K562 (cell line): ENCODE measurements at regions not wholly inside any gene's neighbourhood (a gene's known extent, or its start where the extent isn't known, plus 50 kb on each side); places are given as distances from the start of the nearest gene placed in this dataset.
A peak's percentile ranks its signal among the peaks of the same experiment; 100 is the strongest.

Experiments used
- ATAC-seq: fragments of 200-7000 bp; cut with Tn5 transposase; 3 replicates; pipeline ENCODE4 v1.9.1; 2020; ENCODE audit warnings: moderate library complexity
- BruUV-seq: library from RNA; stranded (reverse); fragments of 400-500 nt; replicated peaks from 2 replicates; lab custom pipeline; 2021; lab: Mats Ljungman, UMichigan
- CTCF ChIA-PET: fragments of 300-600 bp; formaldehyde crosslinking; extraction: SDS; loops from one replicate; lab custom pipeline; 2021; ENCODE audit warnings: low intra/inter-chr PET ratio; lab: Yijun Ruan, JAX
- POLR2A ChIA-PET: fragments of 300-600, 350-650 bp; sonication (Branson Sonifier 250); formaldehyde crosslinking; extraction: SDS; loops from one replicate; lab custom pipeline; 2021; ENCODE audit warnings: antibody characterized with exemption, inconsistent platforms; lab: Yijun Ruan, JAX
- DNase-seq, 4 experiments: peaks; one replicate each; pipeline versions ENCODE4 v3.0.0 to v3.0.0-alpha.2; 2011 to 2018; ENCODE audit warnings: low spot score in 3 of 4, mixed read lengths in 3 of 4; ENCODE audit errors: extremely low read depth in 1 of 4
- FAIRE-seq: peaks from 2 replicates; lab custom pipeline; 2011; peaks lifted over from hg19 to GRCh38; lab: Jason Lieb, UNC
- H2AFZ ChIP-seq: 2 replicates; pipeline ENCODE4 v1.6.0; 2011; ENCODE audit warnings: low read depth, low read length, control low read depth, inconsistent platforms
- H3K27ac ChIP-seq: fragments of 200-600 bp; 3 replicates; pipeline ENCODE4 v1.8.0; 2011; ENCODE audit warnings: low read depth, mild to moderate bottlenecking, control low read depth, inconsistent platforms, low read length, moderate library complexity, mixed read lengths; ENCODE audit errors: extremely low read depth
- H3K27me3 ChIP-seq, 2 experiments: fragments of 300-600 bp in 1 of 2; 2 replicates in 1 of 2; 3 replicates in 1 of 2; pipeline versions ENCODE4 v1.6.0 to v1.8.0; 2011; ENCODE audit warnings: inconsistent platforms in 2 of 2, low read length in 2 of 2, mild to moderate bottlenecking in 1 of 2, mixed read lengths in 1 of 2, moderate library complexity in 1 of 2; ENCODE audit not compliant: control insufficient read depth in 2 of 2, insufficient read depth in 2 of 2
- H3K36me3 ChIP-seq: fragments of 300-600 bp; 3 replicates; pipeline ENCODE4 v1.8.0; 2011; ENCODE audit warnings: mild to moderate bottlenecking, low read length, inconsistent platforms; ENCODE audit not compliant: control insufficient read depth, insufficient read depth
- H3K4me1 ChIP-seq, 2 experiments: fragments of 200-600 bp in 1 of 2; replicated peaks in 1 of 2; 2 replicates in 1 of 2; 3 replicates in 1 of 2; pipeline versions ENCODE4 v1.5.1 to v1.8.0; 2011; ENCODE audit warnings: inconsistent platforms in 2 of 2, low read length in 2 of 2, mild to moderate bottlenecking in 1 of 2, mixed read lengths in 1 of 2, moderate library complexity in 1 of 2; ENCODE audit not compliant: control insufficient read depth in 2 of 2, insufficient read depth in 2 of 2
- H3K4me2 ChIP-seq: 2 replicates; pipeline ENCODE4 v1.6.1; 2011; ENCODE audit warnings: low read length, control low read depth, inconsistent platforms, mixed read lengths; ENCODE audit not compliant: insufficient read depth
- H3K4me3 ChIP-seq: fragments of 200-600 bp; sonication (generic), shearing (Covaris generic); 2 replicates; pipeline ENCODE4 v1.5.1; 2016; ENCODE audit warnings: control low read depth, inconsistent platforms
- H3K79me2 ChIP-seq: fragments of 200-600 bp; 3 replicates; pipeline ENCODE4 v1.8.0; 2011; ENCODE audit warnings: low read length, inconsistent platforms; ENCODE audit not compliant: control insufficient read depth, insufficient read depth
- H3K9ac ChIP-seq, 2 experiments: 2 replicates each; pipeline versions ENCODE4 v1.6.0 to v1.6.1; 2011; ENCODE audit warnings: low read depth in 2 of 2, low read length in 2 of 2, control low read depth in 1 of 2, inconsistent platforms in 1 of 2, mild to moderate bottlenecking in 1 of 2, mixed read lengths in 1 of 2; ENCODE audit not compliant: insufficient read depth in 1 of 2
- H3K9me1 ChIP-seq: one replicate; pipeline ENCODE4 v1.6.0; 2011; ENCODE audit warnings: inconsistent platforms, mild to moderate bottlenecking, low read length, moderate library complexity; ENCODE audit not compliant: control insufficient read depth, insufficient read depth
- H3K9me3 ChIP-seq: replicated peaks from 2 replicates; pipeline ENCODE4 v1.5.1; 2011; ENCODE audit warnings: low read depth, low read length, inconsistent platforms; ENCODE audit not compliant: control insufficient read depth, insufficient read depth
- H4K20me1 ChIP-seq: replicated peaks from 2 replicates; pipeline ENCODE4 v1.6.1; 2011; ENCODE audit warnings: low read length, inconsistent platforms, mixed read lengths; ENCODE audit not compliant: control insufficient read depth, insufficient read depth
- DDX20 ChIP-seq: fragments of 450-650 bp; IDR thresholded peaks from 2 replicates; pipeline ENCODE4 v1.6.1; 2016; ENCODE audit warnings: missing genetic modification characterization, low read depth, mild to moderate bottlenecking, missing compliant biosample characterization, moderate library complexity
- RFX7 ChIP-seq: fragments of 250-450 bp; sonication (Bioruptor Pico); IDR thresholded peaks from 2 replicates; pipeline ENCODE4 v1.5.1; 2021; ENCODE audit warnings: mild to moderate bottlenecking
- ZNF217 ChIP-seq: sonication (generic); formaldehyde crosslinking; IDR thresholded peaks from 2 replicates; pipeline ENCODE4 v1.8.0; 2022; ENCODE audit warnings: mild to moderate bottlenecking, missing genetic modification reagents
- WGBS: fragments of 100-300 bp; shearing (Covaris generic); methylation state at CpG from one replicate; pipeline ENCODE4 v1.1.6; 2016; ENCODE audit warnings: low coverage, mixed read lengths; ENCODE audit not compliant: insufficient coverage; ENCODE audit errors: missing lambda C conversion rate; 5-methylcytosine and 5-hydroxymethylcytosine counted together
- in situ Hi-C: fragments of 300-500 bp; cut with MboI; formaldehyde crosslinking; loops from 4 replicates; pipeline ENCODE4 v1.15.0; 2018; ENCODE audit warnings: inconsistent platforms, mixed read lengths
- intact Hi-C: fragments of 100-400 bp; cut with micrococcal nuclease; formaldehyde crosslinking; loops from 2 replicates; pipeline ENCODE4 v1.14.2; 2022
- TF ChIP-seq, protein P1 (sequence below), 3 experiments: fragments of 200-800 bp in 1 of 3; fragments of 250-450 bp in 1 of 3; fragments of 450-650 bp in 1 of 3; sonication (Bioruptor Pico) in 1 of 3; sonication (Bioruptor generic) in 1 of 3; formaldehyde crosslinking in 1 of 3; IDR thresholded peaks; 2 replicates each; pipeline versions ENCODE4 v1.6.1 to v1.8.0; 2016 to 2022; ENCODE audit warnings: mild to moderate bottlenecking in 2 of 3, missing genetic modification characterization in 2 of 3, missing compliant biosample characterization in 1 of 3, moderate library complexity in 1 of 3
- TF ChIP-seq, protein P2 (sequence below): fragments of 450-650 bp; IDR thresholded peaks from 2 replicates; pipeline ENCODE4 v1.6.1; 2018; ENCODE audit not compliant: partially characterized antibody
- TF ChIP-seq, protein P3 (sequence below), 2 experiments: fragments of 450-650 bp; IDR thresholded peaks; 2 replicates each; pipeline ENCODE4 v1.6.1; 2018; ENCODE audit warnings: mild to moderate bottlenecking in 2 of 2, low read depth in 1 of 2; ENCODE audit not compliant: partially characterized antibody in 2 of 2

DNA sequence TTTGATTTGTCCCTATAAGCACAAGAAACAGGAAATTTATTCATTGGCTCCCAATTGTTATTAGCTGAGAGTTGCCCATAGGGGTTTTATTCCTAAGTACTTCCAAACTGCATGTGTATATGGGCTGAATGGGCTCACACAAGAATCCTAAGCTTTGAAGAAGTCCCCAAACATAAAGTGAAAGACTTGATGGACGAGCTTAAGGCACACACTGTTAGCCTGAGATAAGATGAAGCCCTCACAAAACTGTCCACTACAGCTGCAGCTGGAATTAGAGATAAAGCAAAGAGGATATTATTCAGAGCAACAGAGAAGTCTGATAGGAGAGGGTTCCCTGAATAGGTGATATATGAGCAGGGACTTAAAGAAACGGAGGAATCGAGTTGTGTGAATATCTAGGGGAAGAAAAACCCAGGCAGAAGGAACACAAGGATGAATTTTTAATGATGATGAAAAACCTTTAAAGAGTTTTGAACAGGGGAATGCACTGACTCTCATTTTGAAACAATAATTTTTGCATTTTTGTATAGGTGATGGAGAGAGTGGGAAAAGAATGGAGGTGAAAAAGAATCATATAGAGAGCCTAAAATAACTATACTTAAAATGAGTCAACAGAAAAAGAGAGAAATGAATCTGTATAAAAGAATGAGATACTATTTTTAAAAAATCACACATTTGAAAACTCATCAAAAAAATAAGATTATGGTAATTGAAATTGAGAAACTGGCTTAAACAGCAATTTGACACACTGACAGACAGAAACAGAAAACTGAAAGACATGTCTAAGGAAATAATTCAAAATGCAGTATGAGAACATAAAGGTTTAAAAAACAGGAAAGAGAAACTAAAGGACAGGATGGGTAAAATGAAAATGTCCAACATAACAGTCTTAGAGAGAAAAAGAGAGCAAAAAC, 133.6 kb upstream of the POGK start:
- ChIA-PET CTCF (no interaction called here), POLR2A (interaction anchor here (0.7 to 1.5 kb wide), 10 partner anchors 10 to 216 kb away, joined by 3 to 6 read pairs (median 3); partner anchors contain the start of gene TADA1)
- H3K4me1 ChIP-seq: peaks cover 8 to 56% of the 10 kb centered on the region in 2 experiments
- H3K4me2 ChIP-seq: peak overlapping the region; percentile 30
- H3K36me3 ChIP-seq: no peaks in the 10 kb centered on the region
- H3K79me2 ChIP-seq: no peaks in the 10 kb centered on the region
- no peaks in the 10 kb centered on the region for H3K9me3 ChIP-seq
- BruUV-seq: no TSS peak
- in situ Hi-C loops: no loop called here
- H4K20me1 ChIP-seq: no peaks in the 10 kb centered on the region
- DNase-seq (peak; percentile 90 to 97 (median 94)), FAIRE-seq (peak; percentile 96), ATAC-seq (peak; percentile 92)
- H2AFZ ChIP-seq: peak overlapping the region; percentile 25; the same call in 1 of the 2 replicates
- H3K9me1 ChIP-seq: no peaks in the 10 kb centered on the region
- H3K27me3 ChIP-seq: no peaks in the 10 kb centered on the region
- no peak overlapping the region for H3K4me3 ChIP-seq
- peak overlapping the region in 1 of 2 experiments; percentile 41; a peak in 2 of 4 replicates for H3K9ac ChIP-seq
- WGBS: 0% methylated on average over 3 of the region's 3 CpGs
- H3K27ac ChIP-seq: peak overlapping the region; percentile 83
- intact Hi-C loops: loop anchor here (1.0 kb wide), 2 partner anchors 25 to 120 kb away; no protein-coding TSS in a partner anchor
- TF ChIP-seq DDX20 (tag): peak; percentile 70; the same call in 1 of the 2 replicates
- TF ChIP-seq, protein P1, sequence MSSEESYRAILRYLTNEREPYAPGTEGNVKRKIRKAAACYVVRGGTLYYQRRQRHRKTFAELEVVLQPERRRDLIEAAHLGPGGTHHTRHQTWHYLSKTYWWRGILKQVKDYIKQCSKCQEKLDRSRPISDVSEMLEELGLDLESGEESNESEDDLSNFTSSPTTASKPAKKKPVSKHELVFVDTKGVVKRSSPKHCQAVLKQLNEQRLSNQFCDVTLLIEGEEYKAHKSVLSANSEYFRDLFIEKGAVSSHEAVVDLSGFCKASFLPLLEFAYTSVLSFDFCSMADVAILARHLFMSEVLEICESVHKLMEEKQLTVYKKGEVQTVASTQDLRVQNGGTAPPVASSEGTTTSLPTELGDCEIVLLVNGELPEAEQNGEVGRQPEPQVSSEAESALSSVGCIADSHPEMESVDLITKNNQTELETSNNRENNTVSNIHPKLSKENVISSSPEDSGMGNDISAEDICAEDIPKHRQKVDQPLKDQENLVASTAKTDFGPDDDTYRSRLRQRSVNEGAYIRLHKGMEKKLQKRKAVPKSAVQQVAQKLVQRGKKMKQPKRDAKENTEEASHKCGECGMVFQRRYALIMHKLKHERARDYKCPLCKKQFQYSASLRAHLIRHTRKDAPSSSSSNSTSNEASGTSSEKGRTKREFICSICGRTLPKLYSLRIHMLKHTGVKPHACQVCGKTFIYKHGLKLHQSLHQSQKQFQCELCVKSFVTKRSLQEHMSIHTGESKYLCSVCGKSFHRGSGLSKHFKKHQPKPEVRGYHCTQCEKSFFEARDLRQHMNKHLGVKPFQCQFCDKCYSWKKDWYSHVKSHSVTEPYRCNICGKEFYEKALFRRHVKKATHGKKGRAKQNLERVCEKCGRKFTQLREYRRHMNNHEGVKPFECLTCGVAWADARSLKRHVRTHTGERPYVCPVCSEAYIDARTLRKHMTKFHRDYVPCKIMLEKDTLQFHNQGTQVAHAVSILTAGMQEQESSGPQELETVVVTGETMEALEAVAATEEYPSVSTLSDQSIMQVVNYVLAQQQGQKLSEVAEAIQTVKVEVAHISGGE (CRISPR knock-in tag; IDR thresholded peaks at IDR 0.05): peak in 1 of 3 experiments; percentile 87; a peak in 2 of 6 replicates
- TF ChIP-seq, protein P2, sequence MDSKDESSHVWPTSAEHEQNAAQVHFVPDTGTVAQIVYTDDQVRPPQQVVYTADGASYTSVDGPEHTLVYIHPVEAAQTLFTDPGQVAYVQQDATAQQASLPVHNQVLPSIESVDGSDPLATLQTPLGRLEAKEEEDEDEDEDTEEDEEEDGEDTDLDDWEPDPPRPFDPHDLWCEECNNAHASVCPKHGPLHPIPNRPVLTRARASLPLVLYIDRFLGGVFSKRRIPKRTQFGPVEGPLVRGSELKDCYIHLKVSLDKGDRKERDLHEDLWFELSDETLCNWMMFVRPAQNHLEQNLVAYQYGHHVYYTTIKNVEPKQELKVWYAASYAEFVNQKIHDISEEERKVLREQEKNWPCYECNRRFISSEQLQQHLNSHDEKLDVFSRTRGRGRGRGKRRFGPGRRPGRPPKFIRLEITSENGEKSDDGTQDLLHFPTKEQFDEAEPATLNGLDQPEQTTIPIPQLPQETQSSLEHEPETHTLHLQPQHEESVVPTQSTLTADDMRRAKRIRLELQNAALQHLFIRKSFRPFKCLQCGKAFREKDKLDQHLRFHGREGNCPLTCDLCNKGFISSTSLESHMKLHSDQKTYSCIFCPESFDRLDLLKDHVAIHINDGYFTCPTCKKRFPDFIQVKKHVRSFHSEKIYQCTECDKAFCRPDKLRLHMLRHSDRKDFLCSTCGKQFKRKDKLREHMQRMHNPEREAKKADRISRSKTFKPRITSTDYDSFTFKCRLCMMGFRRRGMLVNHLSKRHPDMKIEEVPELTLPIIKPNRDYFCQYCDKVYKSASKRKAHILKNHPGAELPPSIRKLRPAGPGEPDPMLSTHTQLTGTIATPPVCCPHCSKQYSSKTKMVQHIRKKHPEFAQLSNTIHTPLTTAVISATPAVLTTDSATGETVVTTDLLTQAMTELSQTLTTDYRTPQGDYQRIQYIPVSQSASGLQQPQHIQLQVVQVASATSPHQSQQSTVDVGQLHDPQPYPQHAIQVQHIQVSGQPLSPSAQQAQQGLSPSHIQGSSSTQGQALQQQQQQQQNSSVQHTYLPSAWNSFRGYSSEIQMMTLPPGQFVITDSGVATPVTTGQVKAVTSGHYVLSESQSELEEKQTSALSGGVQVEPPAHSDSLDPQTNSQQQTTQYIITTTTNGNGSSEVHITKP: peak; percentile 72
- no peak for TF ChIP-seq RFX7 (CRISPR knock-in tag)
- TF ChIP-seq, protein P3, sequence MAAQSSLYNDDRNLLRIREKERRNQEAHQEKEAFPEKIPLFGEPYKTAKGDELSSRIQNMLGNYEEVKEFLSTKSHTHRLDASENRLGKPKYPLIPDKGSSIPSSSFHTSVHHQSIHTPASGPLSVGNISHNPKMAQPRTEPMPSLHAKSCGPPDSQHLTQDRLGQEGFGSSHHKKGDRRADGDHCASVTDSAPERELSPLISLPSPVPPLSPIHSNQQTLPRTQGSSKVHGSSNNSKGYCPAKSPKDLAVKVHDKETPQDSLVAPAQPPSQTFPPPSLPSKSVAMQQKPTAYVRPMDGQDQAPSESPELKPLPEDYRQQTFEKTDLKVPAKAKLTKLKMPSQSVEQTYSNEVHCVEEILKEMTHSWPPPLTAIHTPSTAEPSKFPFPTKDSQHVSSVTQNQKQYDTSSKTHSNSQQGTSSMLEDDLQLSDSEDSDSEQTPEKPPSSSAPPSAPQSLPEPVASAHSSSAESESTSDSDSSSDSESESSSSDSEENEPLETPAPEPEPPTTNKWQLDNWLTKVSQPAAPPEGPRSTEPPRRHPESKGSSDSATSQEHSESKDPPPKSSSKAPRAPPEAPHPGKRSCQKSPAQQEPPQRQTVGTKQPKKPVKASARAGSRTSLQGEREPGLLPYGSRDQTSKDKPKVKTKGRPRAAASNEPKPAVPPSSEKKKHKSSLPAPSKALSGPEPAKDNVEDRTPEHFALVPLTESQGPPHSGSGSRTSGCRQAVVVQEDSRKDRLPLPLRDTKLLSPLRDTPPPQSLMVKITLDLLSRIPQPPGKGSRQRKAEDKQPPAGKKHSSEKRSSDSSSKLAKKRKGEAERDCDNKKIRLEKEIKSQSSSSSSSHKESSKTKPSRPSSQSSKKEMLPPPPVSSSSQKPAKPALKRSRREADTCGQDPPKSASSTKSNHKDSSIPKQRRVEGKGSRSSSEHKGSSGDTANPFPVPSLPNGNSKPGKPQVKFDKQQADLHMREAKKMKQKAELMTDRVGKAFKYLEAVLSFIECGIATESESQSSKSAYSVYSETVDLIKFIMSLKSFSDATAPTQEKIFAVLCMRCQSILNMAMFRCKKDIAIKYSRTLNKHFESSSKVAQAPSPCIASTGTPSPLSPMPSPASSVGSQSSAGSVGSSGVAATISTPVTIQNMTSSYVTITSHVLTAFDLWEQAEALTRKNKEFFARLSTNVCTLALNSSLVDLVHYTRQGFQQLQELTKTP (IDR thresholded peaks at IDR 0.05; ENCODE audit: low read depth in 1 of 2, partially characterized antibody in 2 of 2): peak; percentile 74 to 97
- TF ChIP-seq ZNF217 (CRISPR knock-in tag): no peak
